Fibroblast of pulmonary artery (primary cell): ENCODE measurements at regions not wholly inside any gene's neighbourhood (a gene's known extent, or its start where the extent isn't known, plus 50 kb on each side); places are given as distances from the start of the nearest gene placed in this dataset.

ENCODE experiments used
- DNase-seq: peaks from one replicate; pipeline ENCODE4 v3.0.0-alpha.2; 2010; ENCODE audit warnings: low read depth
- H3K4me3 ChIP-seq: replicated peaks from 2 replicates; pipeline ENCODE4 v1.5.1; 2011; ENCODE audit warnings: low read depth, mild to moderate bottlenecking, control low read depth, low read length, moderate library complexity
- TF ChIP-seq, protein P1 (sequence below): IDR thresholded peaks from 2 replicates; pipeline ENCODE4 v1.5.1; 2011; ENCODE audit warnings: mild to moderate bottlenecking, control low read depth, low read length, inconsistent platforms; ENCODE audit errors: missing control alignments

DNA sequence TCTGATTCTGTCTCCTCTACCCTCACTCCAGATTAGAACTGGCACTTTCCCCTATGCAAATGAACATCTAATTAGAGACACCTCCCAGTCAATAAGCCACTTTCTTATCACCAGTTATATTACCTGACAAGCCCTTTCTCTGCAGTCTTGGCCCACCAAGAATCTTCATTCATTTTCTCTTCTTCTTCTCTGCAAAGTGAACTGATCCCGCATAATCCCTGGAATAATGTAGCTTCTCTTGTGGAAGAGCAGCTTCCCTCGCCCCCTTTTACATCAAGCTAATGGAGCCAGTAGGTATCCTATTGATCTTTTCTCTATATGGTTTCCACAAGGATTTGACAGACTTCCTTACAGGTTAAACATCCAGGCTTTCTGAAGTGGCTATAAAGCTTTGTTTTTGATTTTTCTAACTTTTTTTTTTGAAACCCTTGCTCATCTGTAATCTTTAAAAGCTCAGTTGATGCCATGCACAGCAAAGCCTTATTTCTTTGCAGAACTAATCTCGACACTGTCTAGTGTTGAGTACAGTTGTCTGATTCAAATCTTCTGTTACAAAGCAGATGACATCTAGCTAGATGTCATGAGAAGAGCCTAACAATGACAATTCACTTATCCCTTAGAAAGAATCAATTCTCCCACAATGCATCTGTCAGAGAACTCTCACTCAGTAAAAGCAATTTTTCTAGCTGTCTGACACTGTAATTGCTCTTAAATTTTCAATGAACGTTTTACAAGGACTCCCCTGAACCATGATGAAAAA is 281.4 kb downstream of the ISL1 start:
- no peak for DNase-seq
- no peak overlapping the region for H3K4me3 ChIP-seq
- TF ChIP-seq, protein P1, sequence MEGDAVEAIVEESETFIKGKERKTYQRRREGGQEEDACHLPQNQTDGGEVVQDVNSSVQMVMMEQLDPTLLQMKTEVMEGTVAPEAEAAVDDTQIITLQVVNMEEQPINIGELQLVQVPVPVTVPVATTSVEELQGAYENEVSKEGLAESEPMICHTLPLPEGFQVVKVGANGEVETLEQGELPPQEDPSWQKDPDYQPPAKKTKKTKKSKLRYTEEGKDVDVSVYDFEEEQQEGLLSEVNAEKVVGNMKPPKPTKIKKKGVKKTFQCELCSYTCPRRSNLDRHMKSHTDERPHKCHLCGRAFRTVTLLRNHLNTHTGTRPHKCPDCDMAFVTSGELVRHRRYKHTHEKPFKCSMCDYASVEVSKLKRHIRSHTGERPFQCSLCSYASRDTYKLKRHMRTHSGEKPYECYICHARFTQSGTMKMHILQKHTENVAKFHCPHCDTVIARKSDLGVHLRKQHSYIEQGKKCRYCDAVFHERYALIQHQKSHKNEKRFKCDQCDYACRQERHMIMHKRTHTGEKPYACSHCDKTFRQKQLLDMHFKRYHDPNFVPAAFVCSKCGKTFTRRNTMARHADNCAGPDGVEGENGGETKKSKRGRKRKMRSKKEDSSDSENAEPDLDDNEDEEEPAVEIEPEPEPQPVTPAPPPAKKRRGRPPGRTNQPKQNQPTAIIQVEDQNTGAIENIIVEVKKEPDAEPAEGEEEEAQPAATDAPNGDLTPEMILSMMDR: no peak

DNA sequence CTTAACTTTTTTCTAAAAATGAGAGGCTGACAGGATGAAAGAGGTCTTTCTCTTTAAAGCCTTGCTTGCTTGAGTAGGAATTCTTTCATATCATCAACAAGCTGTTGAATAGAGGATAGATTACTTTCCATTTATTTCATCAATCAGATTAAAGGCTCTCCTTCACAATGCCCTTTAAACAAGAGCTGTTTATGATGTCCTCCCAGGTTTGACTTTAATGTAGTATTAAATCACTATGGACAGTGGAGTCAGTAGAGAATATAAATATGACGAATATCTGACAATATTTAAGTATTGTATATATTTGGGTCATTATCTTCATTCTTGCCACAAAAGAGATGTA is 282.0 kb downstream of the ISL1 start:
- H3K4me3 ChIP-seq: no peak overlapping the region
- no peak for DNase-seq
- TF ChIP-seq, protein P1: no peak

GRCh38 chr5:51669095-51669494 is 285.8 kb downstream of the ISL1 start:
- no peak for DNase-seq
- TF ChIP-seq, protein P1: no peak
- no peak overlapping the region for H3K4me3 ChIP-seq

DNA sequence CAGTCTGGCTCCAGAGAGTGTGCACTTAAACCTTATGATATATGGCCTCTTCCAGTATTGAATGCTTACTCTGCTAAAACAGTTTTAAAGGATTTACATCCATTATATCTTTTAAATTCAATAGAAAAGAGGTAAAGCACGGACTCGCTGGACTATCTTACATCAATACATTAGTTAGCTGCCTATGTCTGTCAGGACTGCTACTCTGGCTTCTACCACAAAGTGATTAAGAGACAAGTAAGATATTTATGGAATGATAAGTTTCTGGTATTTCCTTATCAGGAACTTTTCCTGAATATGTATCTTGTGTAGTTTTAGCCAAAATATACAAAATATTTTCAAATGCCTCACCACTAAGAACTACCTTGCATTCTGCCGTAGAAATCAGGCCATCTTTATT is 295.1 kb downstream of the ISL1 start:
- TF ChIP-seq, protein P1: no peak
- H3K4me3 ChIP-seq: no peak overlapping the region
- no peak for DNase-seq

DNA sequence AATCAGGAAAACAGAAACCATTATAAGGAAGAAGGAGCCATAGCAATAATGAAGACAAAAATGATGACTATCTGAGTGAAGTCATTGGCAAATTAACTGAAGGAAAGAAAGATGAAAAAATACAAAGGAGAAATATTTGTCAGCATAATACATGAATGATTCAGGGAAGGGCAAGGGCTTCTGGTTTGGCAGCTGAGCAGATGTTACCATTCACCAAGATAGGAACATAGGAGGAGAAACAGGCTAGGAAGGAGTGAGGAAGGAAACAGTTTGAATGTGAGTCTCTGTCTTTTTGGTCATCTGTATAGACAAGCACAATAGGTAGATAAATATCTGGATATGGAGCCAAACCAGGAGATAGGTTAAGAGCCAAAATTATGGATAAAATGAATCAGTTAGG is 296.0 kb downstream of the ISL1 start:
- no peak overlapping the region for H3K4me3 ChIP-seq
- no peak for DNase-seq
- TF ChIP-seq, protein P1: no peak

- no peak overlapping the region for H3K4me3 ChIP-seq
- TF ChIP-seq, protein P1: no peak
- peak; percentile 1 for DNase-seq
Observed at GRCh38 chr5:51684794-51685355, 301.6 kb downstream of the ISL1 start.

DNA sequence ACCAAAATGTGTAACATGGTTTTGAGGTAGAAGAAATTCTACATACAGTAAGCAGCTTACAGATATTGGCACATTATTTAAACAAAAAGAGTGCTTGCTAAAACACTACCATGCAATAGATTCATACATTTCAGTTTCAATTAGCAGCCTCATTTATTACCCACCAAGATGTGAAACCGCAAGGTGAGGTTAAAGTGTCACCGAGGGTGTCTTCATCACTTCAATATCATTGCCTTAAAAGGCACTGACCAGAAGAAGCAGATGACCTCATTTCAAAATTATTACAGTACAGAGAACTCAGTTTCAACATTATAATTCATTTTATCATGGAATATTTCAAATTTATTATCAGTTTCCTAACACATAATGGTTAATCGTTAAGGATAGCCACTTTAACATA is 302.2 kb downstream of the ISL1 start:
- DNase-seq: no peak
- no peak overlapping the region for H3K4me3 ChIP-seq
- TF ChIP-seq, protein P1: no peak
